SK-N-SH (cell line): ENCODE measurements at regions not wholly inside any gene's neighbourhood (a gene's known extent, or its start where the extent isn't known, plus 50 kb on each side); places are given as distances from the start of the nearest gene placed in this dataset.

Experiments used
- CTCF ChIA-PET: fragments of 300-600, 350-600 bp; formaldehyde crosslinking; extraction: SDS; loops from one replicate; lab custom pipeline; 2021; lab: Yijun Ruan, JAX
- POLR2A ChIA-PET: fragments of 350-600 bp; sonication (Branson Sonifier 250); formaldehyde crosslinking; extraction: SDS; loops from one replicate; lab custom pipeline; 2020; ENCODE audit warnings: antibody characterized with exemption, inconsistent platforms; lab: Yijun Ruan, JAX
- DNase-seq: peaks from one replicate; pipeline ENCODE4 v3.0.0; 2012
- H2AFZ ChIP-seq: fragments of 200-600 bp; sonication (generic); 2 replicates; pipeline ENCODE4 v1.8.1; 2016; ENCODE audit warnings: antibody characterized with exemption, mild to moderate bottlenecking, low read depth
- H3F3A ChIP-seq: fragments of 200-600 bp; sonication (generic); replicated peaks from 2 replicates; pipeline ENCODE3; 2016; ENCODE audit warnings: antibody characterized with exemption, mild to moderate bottlenecking; ENCODE audit not compliant: insufficient read depth
- H3K27ac ChIP-seq, 2 experiments: fragments of 200-500 bp in 1 of 2; fragments of 200-600 bp in 1 of 2; sonication (Bioruptor generic) in 1 of 2; sonication (generic), shearing (Covaris generic) in 1 of 2; 2 replicates each; pipeline versions ENCODE4 v1.5.1 to v1.6.1; 2014 to 2016; ENCODE audit warnings: low read depth in 2 of 2, inconsistent platforms in 1 of 2, low read length in 1 of 2, mild to moderate bottlenecking in 1 of 2, mixed read lengths in 1 of 2
- H3K27me3 ChIP-seq: fragments of 200-600 bp; sonication (generic), shearing (Covaris generic); 2 replicates; pipeline ENCODE4 v1.6.1; 2016; ENCODE audit warnings: mixed run types; ENCODE audit not compliant: insufficient read depth
- H3K36me3 ChIP-seq, 2 experiments: fragments of 200-500 bp in 1 of 2; fragments of 200-600 bp in 1 of 2; sonication (Bioruptor generic) in 1 of 2; sonication (generic) in 1 of 2; replicated peaks in 1 of 2; 2 replicates each; pipeline versions ENCODE3 to v1.5.1; 2014 to 2016; ENCODE audit warnings: low read length in 1 of 2, mild to moderate bottlenecking in 1 of 2; ENCODE audit not compliant: insufficient read depth in 2 of 2, control insufficient read depth in 1 of 2
- H3K4me1 ChIP-seq, 2 experiments: fragments of 200-500 bp in 1 of 2; fragments of 200-600 bp in 1 of 2; sonication (Bioruptor generic) in 1 of 2; sonication (generic), shearing (Covaris generic) in 1 of 2; 2 replicates each; pipeline versions ENCODE4 v1.5.1 to v1.6.1; 2014 to 2016; ENCODE audit warnings: low read depth in 1 of 2, low read length in 1 of 2, mixed run types in 1 of 2; ENCODE audit not compliant: insufficient read depth in 2 of 2, control insufficient read depth in 1 of 2
- H3K4me2 ChIP-seq: fragments of 200-600 bp; sonication (generic), shearing (Covaris generic); 2 replicates; pipeline ENCODE4 v1.6.1; 2017; ENCODE audit warnings: mixed run types
- H3K4me3 ChIP-seq, 2 experiments: fragments of 200-500 bp in 1 of 2; fragments of 200-600 bp in 1 of 2; sonication (Bioruptor generic) in 1 of 2; sonication (generic), shearing (Covaris generic) in 1 of 2; 2 replicates each; pipeline versions ENCODE4 v1.5.1 to v1.8.1; 2014 to 2016; ENCODE audit warnings: low read depth in 2 of 2, inconsistent platforms in 1 of 2, low read length in 1 of 2, mild to moderate bottlenecking in 1 of 2, mixed read lengths in 1 of 2, moderate library complexity in 1 of 2
- H3K79me2 ChIP-seq: fragments of 200-600 bp; sonication (generic); 2 replicates; pipeline ENCODE4 v1.8.1; 2017; ENCODE audit warnings: mild to moderate bottlenecking; ENCODE audit not compliant: insufficient read depth
- H3K9ac ChIP-seq: fragments of 200-600 bp; sonication (generic); 2 replicates; pipeline ENCODE4 v1.6.1; 2017; ENCODE audit warnings: mixed run types
- H3K9me2 ChIP-seq: fragments of 200-600 bp; sonication (generic); 2 replicates; pipeline ENCODE4 v1.6.1; 2017; ENCODE audit warnings: mixed run types
- H3K9me3 ChIP-seq: fragments of 200-600 bp; sonication (generic); 2 replicates; pipeline ENCODE4 v1.6.1; 2017; ENCODE audit warnings: mixed run types, mild to moderate bottlenecking, moderate library complexity
- H4K20me1 ChIP-seq: fragments of 200-600 bp; sonication (generic); 2 replicates; pipeline ENCODE4 v1.6.1; 2017; ENCODE audit warnings: mild to moderate bottlenecking, mixed run types; ENCODE audit not compliant: insufficient read depth
- CTCF ChIP-seq: fragments of 200-600 bp; sonication (generic); IDR thresholded peaks from 2 replicates; pipeline ENCODE4 v1.6.1; 2017; ENCODE audit warnings: antibody characterized with exemption, mild to moderate bottlenecking, moderate library complexity
- FOXJ3 ChIP-seq: sonication (generic); formaldehyde crosslinking; IDR thresholded peaks from 2 replicates; pipeline ENCODE4 v1.5.1; 2020; ENCODE audit warnings: mild to moderate bottlenecking, missing genetic modification reagents
- GABPA ChIP-seq: IDR thresholded peaks from 2 replicates; pipeline ENCODE4 v1.4.0; 2012; ENCODE audit warnings: low read depth, mild to moderate bottlenecking
- MAX ChIP-seq: IDR thresholded peaks from 2 replicates; pipeline ENCODE4 v1.4.0; 2012; ENCODE audit warnings: low read depth
- POLR2AphosphoS5 ChIP-seq: IDR thresholded peaks from 2 replicates; pipeline ENCODE4 v1.6.1; 2012; ENCODE audit warnings: low read depth, low read length
- RAD21 ChIP-seq: IDR thresholded peaks from 2 replicates; pipeline ENCODE4 v1.6.1; 2012; ENCODE audit warnings: mild to moderate bottlenecking, low read length
- SMC3 ChIP-seq: IDR thresholded peaks from 2 replicates; pipeline ENCODE4 v1.6.1; 2012; ENCODE audit warnings: low read depth, low read length, improper control_type of control experiment
- TEAD4 ChIP-seq: IDR thresholded peaks from 2 replicates; pipeline ENCODE4 v1.4.0; 2012; ENCODE audit warnings: mild to moderate bottlenecking, borderline replicate concordance; ENCODE audit not compliant: insufficient read depth
- USF1 ChIP-seq: IDR thresholded peaks from 2 replicates; pipeline ENCODE4 v1.4.0; 2012; ENCODE audit warnings: low read depth, borderline replicate concordance
- WGBS: methylation state at CpG from one replicate; pipeline ENCODE4 v1.1.6; 2017; ENCODE audit warnings: low lambda C conversion rate; 5-methylcytosine and 5-hydroxymethylcytosine counted together
- TF ChIP-seq, protein P1 (sequence below): IDR thresholded peaks from 2 replicates; pipeline ENCODE4; 2012
- TF ChIP-seq, protein P2 (sequence below): IDR thresholded peaks from 2 replicates; pipeline ENCODE4 v1.6.1; 2012; ENCODE audit warnings: mild to moderate bottlenecking, low read depth, low read length, moderate library complexity

- no peak overlapping the region for H3K27ac ChIP-seq
- no peaks in the 10 kb centered on the region for H4K20me1 ChIP-seq
- H3K4me2 ChIP-seq: no peak overlapping the region
- H3K9ac ChIP-seq: no peak overlapping the region
- H3K79me2 ChIP-seq: no peaks in the 10 kb centered on the region
- DNase-seq: no peak
- CTCF ChIA-PET: no interaction called here
- peaks cover 2% of the 10 kb centered on the region for H3F3A ChIP-seq
- H3K27me3 ChIP-seq: no peaks in the 10 kb centered on the region
- no peaks in the 10 kb centered on the region for H3K9me2 ChIP-seq
- H3K4me1 ChIP-seq: 0 out of 4 replicates have a peak, but pooled peaks cover 0 to under 1% of the 10 kb centered on the region in 2 experiments
- H3K36me3 ChIP-seq: no peaks in the 10 kb centered on the region
- H3K9me3 ChIP-seq: no peaks in the 10 kb centered on the region
- POLR2A ChIA-PET: no interaction called here
- H3K4me3 ChIP-seq: no peak overlapping the region
- TF ChIP-seq GABPA (no peak), SMC3 (no peak), FOXJ3 (CRISPR knock-in tag) (no peak), TEAD4 (no peak), POLR2AphosphoS5 (no peak), CTCF (no peak), RAD21 (no peak), MAX (no peak), USF1 (no peak)
- TF ChIP-seq, protein P1, sequence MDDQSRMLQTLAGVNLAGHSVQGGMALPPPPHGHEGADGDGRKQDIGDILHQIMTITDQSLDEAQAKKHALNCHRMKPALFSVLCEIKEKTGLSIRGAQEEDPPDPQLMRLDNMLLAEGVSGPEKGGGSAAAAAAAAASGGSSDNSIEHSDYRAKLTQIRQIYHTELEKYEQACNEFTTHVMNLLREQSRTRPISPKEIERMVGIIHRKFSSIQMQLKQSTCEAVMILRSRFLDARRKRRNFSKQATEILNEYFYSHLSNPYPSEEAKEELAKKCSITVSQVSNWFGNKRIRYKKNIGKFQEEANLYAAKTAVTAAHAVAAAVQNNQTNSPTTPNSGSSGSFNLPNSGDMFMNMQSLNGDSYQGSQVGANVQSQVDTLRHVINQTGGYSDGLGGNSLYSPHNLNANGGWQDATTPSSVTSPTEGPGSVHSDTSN: no peak
- TF ChIP-seq, protein P2, sequence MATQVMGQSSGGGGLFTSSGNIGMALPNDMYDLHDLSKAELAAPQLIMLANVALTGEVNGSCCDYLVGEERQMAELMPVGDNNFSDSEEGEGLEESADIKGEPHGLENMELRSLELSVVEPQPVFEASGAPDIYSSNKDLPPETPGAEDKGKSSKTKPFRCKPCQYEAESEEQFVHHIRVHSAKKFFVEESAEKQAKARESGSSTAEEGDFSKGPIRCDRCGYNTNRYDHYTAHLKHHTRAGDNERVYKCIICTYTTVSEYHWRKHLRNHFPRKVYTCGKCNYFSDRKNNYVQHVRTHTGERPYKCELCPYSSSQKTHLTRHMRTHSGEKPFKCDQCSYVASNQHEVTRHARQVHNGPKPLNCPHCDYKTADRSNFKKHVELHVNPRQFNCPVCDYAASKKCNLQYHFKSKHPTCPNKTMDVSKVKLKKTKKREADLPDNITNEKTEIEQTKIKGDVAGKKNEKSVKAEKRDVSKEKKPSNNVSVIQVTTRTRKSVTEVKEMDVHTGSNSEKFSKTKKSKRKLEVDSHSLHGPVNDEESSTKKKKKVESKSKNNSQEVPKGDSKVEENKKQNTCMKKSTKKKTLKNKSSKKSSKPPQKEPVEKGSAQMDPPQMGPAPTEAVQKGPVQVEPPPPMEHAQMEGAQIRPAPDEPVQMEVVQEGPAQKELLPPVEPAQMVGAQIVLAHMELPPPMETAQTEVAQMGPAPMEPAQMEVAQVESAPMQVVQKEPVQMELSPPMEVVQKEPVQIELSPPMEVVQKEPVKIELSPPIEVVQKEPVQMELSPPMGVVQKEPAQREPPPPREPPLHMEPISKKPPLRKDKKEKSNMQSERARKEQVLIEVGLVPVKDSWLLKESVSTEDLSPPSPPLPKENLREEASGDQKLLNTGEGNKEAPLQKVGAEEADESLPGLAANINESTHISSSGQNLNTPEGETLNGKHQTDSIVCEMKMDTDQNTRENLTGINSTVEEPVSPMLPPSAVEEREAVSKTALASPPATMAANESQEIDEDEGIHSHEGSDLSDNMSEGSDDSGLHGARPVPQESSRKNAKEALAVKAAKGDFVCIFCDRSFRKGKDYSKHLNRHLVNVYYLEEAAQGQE: no peak
- no peak overlapping the region for H2AFZ ChIP-seq
- WGBS: 16% methylated on average over 10 of the region's 10 CpGs
Measured at GRCh38 chr5:39761199-39761950, 336.6 kb upstream of the DAB2 start.
